ENCODE measurements at regions not wholly inside any gene's neighbourhood (a gene's known extent, or its start where the extent isn't known, plus 50 kb on each side); places are given as distances from the start of the nearest gene placed in this dataset.
"Not testable (repeated sequence)": the region's sequence is repeated elsewhere in the genome, so short reads cannot be mapped to it uniquely, and the experiment has no call there.

DNA sequence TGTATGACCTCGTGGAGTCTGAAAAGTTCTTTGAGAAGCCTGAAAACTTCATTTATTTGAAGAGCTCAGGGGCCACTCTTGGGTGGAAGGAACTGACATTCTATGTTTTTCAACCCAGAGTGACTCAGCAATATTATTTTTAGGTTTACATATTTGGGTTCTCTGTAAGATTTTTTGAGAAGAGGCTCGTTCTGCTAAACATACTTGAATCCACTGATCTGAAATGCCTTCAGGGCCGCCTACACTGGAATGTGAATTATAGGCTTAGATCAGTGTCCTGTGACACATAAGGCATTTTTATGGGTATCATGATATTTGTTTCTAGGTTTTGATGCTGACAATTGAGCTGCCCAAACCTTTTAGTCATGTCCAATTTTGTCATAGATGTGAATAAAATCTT, 86.2 kb downstream of the PSAT1 start:
- DNase-seq (ENCODE audit: low read depth): peak; percentile 32

DNA sequence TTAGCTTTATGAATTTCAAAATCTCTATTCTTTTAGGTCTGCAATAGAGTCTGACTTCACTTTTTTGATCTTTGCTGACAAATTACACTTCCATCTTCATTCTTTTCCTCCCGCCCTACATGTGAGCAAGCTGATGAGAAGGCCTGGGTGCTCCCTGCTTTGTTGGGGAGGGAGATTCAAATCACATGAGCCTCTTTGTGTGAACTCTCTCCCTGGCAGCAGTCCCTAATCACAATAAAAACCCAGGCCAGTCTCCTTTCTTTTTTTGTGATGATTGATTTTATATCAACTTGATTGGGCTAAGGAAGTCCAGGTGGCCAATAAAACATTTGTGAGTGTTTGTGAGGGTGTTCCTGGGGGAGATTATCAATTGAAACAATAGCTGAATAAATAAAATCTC, 89.4 kb downstream of the PSAT1 start:
- DNase-seq (ENCODE audit: low read depth): no peak

DNA sequence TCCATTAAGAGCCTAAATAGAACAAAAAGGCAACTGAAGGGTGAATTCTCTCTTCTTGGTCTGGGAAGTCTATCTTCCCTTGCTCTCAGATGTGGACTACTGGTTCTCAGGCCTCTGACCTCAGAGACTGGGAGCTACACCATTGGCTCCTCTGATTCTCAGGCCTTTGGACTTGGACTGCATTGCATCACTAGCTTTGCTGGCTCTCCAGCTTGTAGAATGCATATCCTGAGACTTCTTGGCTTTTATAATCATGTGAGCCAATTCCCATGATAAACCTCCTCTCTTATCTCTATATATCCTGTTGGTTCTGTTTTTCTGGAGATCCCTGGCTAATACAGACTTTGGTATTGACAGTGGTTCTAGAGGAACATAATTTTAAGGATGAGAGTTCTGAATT, 89.8 kb downstream of the PSAT1 start:
- no peak for DNase-seq (ENCODE audit: low read depth)

DNA sequence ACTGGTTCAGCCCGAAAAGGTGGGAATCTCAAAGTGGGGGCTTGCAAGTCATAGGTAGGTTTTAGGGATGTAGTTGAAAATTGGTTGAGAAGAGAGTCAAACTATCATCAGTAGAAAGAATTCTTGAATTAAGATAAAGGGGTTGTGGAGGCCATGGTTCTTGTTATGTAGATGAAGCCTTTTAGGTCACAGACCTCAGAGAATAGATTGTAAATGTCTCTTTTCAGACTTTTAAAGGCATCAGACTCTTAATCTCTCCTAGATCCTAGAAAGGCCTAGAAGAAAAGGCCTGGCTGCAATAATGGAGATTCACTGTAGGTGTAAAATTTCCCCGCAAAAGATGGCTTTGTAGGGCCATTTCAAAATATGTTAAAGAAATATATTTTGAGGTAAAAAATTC, 96.4 kb downstream of the PSAT1 start:
- DNase-seq (ENCODE audit: low read depth): no peak

DNA sequence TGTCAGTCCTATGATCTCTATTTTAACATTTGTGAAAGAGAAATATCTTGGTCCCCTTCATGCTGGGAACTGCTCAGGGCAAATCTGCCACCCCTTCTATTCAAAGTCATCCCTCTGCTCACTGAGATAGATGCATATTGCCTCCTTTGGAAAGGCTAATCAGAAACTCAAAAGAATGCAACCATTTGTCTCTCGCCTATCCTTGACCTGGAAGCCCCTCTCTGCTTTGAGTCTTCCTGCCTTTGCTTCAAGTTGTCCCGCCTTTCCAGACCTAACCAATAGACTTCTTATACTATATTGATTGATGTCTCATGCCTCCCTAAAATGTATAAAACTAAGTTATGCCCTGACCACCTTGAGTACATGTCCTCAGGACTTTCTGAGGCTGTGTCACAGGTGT, 97.0 kb downstream of the PSAT1 start:
- DNase-seq (ENCODE audit: low read depth): no peak

DNA sequence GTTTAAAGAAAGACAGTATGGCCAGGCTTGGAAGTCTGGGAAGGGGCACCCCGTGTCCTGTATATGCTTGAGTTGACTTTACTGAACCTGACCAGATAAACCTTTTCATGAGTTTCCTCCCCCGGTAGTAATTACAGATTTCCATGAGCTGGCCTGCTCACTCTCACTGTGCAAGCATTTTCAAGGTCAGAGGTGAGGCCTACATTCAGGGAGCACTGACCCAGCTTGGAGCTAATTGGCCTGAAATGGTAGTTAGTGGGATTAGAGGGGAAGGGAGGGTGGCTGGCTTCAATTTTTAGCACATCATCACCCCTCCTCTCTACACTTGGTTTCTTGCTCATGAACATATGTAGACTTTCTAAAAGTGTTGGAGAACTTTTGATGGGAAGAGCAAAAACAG, 99.2 kb downstream of the PSAT1 start:
- no peak for DNase-seq (ENCODE audit: low read depth)

DNA sequence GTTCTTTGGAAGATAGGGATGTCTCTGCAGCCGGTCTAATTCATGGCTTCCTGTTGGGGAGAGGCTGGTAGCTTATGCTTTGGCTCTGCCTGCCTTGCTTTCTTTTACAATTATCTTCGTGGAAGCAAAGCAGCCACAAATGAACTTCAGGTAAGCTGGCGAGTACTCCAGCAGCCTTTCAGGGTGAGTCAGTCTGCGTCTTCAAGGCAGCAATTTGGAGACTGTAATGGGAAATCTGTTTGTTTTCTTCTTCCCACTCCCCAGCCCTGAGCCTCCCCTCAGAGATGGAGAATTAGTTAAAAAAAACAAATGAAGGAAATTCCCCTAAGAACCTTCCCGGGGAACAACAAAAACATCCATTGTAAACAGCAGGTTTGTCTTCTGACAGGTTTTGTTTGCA, 100.1 kb downstream of the PSAT1 start:
- DNase-seq (ENCODE audit: low read depth): no peak

DNA sequence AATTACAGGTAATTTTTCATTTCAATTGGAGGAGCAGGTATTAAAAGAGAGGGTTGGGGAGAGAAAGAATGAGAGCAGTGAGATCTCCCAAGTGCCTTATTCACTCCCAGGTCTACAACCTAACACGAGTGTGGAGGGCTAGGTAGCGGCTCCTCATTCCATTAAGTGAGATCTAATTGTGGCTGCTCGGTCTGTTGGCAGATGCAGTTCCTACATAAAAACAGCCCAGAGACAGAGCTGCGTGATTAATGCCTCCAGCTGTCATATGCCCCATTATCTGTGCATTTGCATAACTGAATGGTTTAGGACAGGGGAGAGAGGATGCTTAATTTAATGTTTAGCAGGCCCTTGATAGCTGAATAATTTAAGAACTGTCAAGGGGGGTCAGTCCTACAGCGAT, 100.5 kb downstream of the PSAT1 start:
- no peak for DNase-seq (ENCODE audit: low read depth)

DNA sequence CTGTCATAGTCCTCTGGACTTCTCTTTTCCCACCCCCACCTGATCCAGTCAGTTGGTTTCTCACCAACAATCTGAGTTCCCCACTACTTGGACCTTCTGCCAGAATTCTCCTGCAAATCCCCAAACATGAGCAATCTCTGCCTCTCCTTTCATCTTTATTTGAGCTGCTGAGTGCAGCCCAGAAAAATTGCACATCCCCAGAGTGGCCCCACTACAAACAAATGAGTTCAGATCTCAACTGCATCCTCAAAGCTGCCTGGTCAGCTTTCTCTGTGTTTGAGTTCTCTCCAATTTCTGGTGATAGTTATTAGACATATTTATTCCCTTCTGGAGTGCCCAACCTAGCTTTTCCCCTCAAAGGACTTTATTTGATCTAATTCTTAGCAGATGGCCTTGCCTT, 102.2 kb downstream of the PSAT1 start:
- DNase-seq (ENCODE audit: low read depth): no peak

DNA sequence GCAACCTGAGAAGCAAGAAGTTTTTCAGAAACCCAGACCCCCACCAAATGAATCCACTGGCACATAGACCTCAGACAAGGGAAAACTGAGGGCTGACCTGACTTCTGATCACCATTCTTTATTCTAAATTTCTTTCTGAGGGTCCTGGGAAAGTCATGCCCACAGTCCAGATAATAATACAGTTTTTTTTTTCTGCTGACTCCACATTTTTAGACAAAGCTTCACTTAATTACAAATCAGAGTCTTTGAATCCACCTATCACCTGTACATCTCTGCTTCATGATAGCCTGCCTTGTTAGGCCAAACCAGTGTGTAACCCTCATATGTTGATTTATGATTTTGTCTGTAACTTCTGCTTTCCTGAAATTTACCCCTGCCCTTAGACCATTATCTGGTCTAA, 103.6 kb downstream of the PSAT1 start:
- DNase-seq (ENCODE audit: low read depth): no peak

DNA sequence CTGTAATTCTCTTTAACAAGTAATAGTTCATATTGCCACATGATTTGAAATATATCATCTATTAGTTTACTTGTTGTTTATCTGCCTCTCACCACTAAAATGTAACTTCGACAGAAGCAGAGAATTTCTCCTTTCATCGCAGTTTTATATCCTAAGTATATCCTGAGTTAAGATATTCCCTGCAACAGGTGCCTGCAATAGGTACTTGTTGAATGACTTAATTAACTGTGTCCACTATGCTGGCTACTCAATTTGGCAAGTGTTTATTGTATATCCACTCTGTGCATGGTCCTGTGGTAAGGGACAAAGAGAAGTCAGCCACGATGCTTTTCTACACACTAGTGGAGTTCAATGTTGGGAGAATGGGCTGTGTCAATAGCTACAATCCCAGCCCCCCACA, 108.5 kb downstream of the PSAT1 start:
- DNase-seq (ENCODE audit: low read depth): no peak

DNA sequence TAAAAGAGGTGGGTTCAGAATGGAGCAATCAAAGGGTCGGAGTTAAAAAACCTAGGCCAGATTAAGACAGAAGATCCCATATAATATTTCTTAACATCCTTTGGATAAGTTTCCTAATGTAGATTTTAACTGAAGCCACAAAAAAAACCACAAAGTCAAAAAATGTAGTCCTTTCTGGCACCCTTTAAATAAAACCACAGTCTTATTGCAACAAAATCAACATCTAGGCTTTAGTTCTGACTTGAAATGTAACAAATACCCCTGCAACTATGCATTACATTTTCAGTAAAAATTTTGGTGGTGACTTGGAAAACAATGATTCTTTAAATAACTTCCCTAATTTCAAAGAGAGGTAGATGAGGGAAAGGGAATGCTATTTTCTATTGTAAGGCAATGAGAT, 109.2 kb downstream of the PSAT1 start:
- no peak for DNase-seq (ENCODE audit: low read depth)

DNA sequence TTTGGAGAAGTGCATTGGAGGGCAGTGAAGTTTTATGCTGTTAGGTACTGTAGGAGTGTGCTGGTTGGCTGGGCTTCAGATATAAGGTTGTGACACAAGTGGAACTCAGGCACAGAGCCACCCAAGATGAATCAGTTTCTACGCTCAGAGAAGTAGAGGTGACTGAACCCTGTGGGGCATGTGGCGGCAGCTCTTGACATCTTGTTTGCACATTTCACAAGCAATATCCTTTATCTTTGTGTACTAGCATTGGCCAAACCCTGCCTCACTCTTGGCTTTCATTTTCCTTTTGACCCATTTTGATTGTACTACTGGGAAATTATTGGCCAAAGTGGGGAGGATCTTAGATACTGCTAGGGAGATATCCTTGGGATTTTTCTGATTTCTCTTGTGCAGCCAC, 110.0 kb downstream of the PSAT1 start:
- no peak for DNase-seq (ENCODE audit: low read depth)

DNA sequence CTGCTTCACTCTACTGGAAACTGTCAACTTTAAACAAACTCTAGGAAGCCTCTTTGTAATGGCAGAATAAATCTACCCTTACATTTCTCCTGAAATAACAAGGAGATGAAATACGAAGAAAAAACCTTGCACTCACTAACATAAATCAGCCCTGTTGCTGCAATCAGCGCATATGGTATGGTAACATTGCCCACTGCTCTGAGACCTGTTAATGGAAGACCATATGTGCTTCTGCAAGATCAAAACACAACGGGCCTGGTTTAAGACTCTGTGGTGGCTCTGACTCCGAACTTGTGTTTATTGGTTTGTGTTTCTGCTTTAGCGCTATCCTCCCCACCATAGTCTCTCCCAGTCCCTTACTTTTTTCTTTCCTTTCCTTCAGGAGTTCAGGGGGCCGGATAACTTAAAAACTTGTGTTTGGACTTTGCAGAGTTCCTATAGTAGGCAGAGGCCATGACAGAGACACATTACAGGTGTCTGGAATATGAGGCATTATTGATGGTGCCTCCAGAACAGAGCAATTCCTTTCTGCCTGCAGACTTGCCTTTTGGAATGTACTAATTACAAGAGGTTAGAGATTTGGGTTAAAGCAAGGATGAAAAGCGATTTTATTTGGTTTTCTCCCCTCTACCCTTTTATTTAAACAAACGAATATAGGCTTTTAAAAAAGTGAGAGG, 110.8 kb downstream of the PSAT1 start:
- no peak for DNase-seq (ENCODE audit: low read depth)

DNA sequence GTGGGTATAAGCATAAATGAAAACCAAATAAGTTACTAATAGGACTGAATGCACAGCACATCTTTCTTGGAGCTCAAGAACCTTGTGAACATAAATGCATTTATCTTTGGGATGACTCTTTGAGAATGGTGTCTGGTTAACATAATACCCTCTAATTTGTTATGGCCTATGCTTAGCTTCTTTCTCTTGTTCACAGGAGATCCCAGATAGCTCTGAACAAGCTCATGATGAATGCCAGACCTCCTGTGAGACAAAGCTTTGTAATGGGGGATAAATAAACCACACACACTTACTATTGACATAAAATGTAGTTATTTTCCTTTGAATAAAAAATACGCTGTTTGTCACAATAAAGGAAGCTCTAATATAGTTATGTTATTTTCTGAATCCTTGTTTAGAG, 111.5 kb downstream of the PSAT1 start:
- DNase-seq (ENCODE audit: low read depth): no peak

DNA sequence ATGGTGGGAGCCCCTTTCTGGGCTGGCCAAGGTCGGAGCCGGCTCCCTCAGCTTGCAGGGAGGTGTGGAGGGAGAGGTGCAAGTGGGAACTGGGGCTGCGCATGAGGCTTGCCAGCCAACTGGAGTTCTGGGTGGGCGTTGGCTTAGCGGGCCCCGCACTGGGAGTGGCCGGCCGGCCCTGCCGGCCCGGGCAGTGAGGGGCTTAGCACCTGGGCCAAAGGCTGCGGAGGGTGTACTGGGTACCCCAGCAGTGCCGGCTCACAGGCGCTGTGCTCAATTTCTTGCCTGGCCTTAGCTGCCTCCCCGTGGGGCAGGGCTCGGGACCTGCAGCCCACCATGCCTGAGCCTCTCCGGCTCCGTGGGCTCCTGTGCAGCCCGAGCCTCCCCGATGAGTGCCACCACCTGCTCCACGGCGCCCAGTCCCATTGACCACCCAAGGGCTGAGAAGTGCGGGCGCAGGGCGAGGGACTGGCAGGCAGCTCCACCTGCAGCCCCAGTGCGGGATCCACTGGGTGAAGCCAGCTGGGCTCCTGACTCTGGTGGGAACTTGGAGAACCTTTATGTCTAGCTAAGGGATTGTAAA, 113.1 kb downstream of the PSAT1 start:
- not testable (repeated sequence) for DNase-seq (ENCODE audit: low read depth)

DNA sequence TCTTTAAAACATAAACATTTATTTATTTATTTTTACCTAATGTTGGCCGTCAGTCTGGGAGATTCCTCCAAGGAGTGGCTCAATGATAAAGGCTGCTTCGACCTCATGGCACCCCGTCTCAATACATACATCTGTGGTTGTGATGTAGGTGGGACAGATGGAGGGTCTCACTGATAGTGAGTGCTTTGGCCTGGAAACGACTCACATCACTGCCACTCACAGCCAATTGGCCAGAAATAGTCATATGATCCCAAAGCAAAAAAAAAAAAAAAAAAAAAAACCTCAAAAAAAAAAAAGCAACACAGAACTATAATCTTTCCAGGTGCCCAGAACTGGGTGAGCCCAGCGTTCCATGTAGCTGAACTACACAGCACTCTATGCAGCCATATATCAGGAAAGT, 125.4 kb downstream of the PSAT1 start:
- DNase-seq (ENCODE audit: low read depth): no peak

DNA sequence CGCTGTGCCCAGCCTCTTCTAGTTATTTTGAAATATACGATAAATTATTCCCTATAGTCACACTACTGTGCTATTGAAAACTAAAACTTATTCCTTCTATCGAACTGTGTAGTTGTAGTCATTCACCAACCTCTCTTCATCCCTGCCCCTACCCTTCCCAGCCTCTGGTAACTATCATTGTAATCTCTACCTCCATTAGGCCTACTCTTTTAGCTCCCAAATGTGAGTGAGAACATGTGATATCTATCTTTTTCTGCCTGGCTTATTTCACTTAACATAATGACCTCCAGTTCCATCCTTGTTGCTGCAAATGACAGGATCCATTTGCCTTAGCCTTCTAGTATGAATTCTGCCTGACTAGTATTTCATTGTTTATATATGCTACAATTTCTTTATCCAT, 127.4 kb downstream of the PSAT1 start:
- no peak for DNase-seq (ENCODE audit: low read depth)

DNA sequence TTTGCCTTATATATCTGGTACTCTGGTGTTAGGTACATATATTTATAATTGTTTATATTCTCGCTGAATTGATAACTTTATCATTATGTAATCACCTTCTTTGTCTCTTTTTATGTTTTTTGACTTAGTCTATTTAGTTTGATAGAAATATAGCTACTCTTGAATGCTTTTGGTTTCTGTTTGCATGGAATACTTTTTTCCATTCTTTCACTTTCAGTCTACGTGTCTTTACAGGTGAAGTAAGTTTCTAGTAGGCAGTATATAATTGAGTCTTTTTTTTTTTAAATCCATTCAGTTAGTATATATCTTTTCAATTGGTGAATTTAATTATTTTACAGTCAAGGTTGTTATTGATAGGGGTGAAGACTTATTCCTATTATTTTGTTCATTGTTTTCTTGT, 131.7 kb downstream of the PSAT1 start:
- DNase-seq (ENCODE audit: low read depth): no peak

DNA sequence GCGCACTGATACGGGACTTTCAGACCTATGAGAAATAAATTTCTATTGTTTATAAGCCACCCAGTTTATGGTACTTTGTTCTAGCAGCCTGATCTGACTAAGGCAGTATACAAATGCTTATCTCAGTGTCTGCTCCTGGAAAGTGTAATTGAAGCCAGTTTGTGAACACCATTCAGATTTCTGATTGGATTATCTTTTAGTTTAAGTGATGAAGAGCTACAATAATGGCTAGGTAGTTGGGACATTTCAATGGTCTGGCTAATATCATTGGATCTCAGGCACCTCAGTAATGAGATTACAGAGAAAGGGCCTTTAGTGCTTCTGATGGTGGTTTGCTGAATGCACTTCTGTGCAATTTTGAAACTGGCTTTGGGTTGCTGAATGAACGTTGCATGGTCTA, 133.5 kb downstream of the PSAT1 start:
- no peak for DNase-seq (ENCODE audit: low read depth)

DNA sequence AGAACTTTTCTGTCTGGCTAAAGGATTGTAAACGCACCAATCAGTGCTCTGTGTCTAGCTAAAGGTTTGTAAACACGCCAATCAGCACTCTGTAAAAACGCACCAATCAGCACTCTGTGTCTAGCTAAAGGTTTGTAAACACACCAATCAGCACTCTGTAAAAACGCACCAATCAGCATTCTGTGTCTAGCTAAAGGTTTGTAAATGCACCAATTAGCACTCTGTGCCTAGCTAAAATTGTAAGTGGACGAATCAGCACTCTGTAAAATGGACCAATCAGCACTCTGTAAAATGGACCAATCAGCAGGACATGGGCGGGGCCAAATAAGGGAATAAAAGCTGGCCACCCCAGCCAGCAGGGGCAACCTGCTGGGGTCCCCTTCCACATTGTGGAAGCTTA, 134.1 kb downstream of the PSAT1 start:
- DNase-seq (ENCODE audit: low read depth): not testable (repeated sequence)

DNA sequence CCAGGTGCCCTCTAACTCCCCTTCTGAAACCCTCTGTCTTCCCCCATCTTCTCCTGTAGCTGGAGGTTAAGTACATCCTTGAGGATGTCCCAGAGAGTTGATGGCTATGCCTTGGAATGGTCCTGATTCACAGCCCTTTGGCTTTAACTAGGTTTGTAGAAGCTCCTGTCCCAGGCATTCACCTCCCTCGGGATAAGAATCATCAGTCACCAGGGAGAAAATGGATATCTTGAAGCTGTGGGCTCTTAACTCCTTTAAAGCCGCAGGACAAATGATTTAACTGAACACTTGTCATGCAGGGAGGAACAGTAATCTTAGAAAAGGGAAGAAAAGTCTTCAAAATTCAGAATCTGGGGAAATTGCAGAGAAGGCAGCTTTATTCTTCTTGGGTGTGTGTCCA, 139.9 kb downstream of the PSAT1 start:
- no peak for DNase-seq (ENCODE audit: low read depth)

DNA sequence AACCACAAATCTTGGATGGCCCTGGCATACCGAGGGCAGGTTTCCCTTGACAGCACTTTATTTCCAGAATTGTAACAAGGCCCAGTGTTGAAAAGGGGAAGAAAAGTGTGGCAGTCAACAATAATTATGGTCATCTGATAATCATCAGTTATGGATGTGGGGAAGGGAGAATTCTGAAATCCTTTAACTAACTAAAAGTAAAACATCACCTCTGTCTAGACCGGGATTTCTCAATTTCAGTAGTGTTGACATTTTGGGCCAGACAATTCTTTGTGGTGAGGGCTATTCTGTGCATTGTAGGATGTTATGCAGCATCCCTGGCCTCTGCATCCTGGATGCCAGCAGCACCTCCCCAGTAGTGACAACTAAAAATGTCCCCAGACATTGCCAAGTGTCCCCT, 140.4 kb downstream of the PSAT1 start:
- DNase-seq (ENCODE audit: low read depth): no peak

DNA sequence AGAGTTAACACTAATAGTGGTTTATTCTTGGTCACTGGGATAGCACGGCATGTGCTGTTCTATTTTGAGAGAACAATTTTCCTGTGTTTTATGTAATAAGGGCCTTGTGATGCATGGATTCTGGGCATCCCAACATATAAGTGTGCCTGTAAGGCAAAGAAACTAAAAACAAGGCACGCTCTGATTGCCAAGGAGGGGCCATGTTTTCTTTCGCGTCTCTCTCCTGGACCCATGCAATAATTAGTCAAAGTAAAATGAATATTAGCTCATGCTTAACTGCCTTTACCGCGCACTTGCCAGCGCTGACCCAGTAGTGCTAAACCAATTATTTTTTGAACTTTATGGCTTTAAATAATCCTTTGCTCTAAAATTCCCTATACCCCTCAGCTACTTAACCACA, 140.9 kb downstream of the PSAT1 start:
- DNase-seq (ENCODE audit: low read depth): no peak

DNA sequence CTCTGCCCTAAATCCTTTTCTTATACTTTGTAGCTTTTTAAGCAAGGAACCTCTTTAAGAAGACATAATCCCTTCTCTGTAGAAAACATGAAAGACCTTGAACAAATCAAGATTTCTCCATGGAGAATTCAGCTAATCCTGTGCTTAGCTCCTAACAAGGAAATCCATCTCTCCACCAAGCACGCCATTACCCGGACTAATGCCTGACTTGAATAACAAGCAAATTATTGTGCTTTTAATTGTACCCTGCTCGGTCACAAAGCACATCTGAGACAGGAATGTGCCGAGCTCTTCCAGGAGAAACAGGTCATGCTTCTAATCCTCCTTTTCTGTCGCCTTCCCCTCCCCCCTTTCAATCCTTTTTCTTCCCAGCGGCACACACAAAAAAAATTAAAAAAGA, 141.3 kb downstream of the PSAT1 start:
- DNase-seq (ENCODE audit: low read depth): no peak
